Panc1 (cell line): ENCODE measurements at regions not wholly inside any gene's neighbourhood (a gene's known extent, or its start where the extent isn't known, plus 50 kb on each side); places are given as distances from the start of the nearest gene placed in this dataset.

Experiments
- CTCF ChIP-seq: fragments of 450-650 bp; IDR thresholded peaks from 2 replicates; pipeline ENCODE4 v1.5.1; 2017; ENCODE audit warnings: mild to moderate bottlenecking
- POLR2AphosphoS5 ChIP-seq: IDR thresholded peaks from 2 replicates; pipeline ENCODE4 v1.6.1; 2012; ENCODE audit warnings: mild to moderate bottlenecking, low read depth, low read length, moderate library complexity
- REST ChIP-seq, 2 experiments: IDR thresholded peaks; 2 replicates each; pipeline ENCODE4 v1.6.1; 2011 to 2012; ENCODE audit warnings: low read depth in 2 of 2, control low read depth in 1 of 2, low read length in 1 of 2, mild to moderate bottlenecking in 1 of 2, moderate library complexity in 1 of 2; ENCODE audit not compliant: insufficient read depth in 1 of 2
- SIN3A ChIP-seq: IDR thresholded peaks from 2 replicates; pipeline ENCODE4 v1.6.1; 2012; ENCODE audit warnings: low read depth, mild to moderate bottlenecking, low read length, moderate library complexity, borderline replicate concordance; ENCODE audit not compliant: insufficient read depth
- TCF7L2 ChIP-seq: IDR thresholded peaks from 2 replicates; pipeline ENCODE4 v1.6.1; 2011; ENCODE audit warnings: mild to moderate bottlenecking, low read depth, low read length, inconsistent platforms

GRCh38 chr1:38133756-38134155 is 87.2 kb upstream of the POU3F1 start:
- TF ChIP-seq CTCF (no peak), REST (IDR thresholded peaks at IDR 0.05; ENCODE audit: insufficient read depth in 1 of 2, low read depth in 2 of 2, low read length in 1 of 2) (no peak), POLR2AphosphoS5 (no peak), SIN3A (no peak), TCF7L2 (no peak)
